GM10266 (cell line): ENCODE measurements at regions not wholly inside any gene's neighbourhood (a gene's known extent, or its start where the extent isn't known, plus 50 kb on each side); places are given as distances from the start of the nearest gene placed in this dataset.

Source experiments
- DNase-seq: peaks from one replicate; pipeline ENCODE4 v3.0.0; 2012; ENCODE audit errors: extremely low spot score
- TF ChIP-seq, protein P1 (sequence below): IDR thresholded peaks from 2 replicates; pipeline ENCODE4 v1.5.1; 2012; ENCODE audit warnings: mild to moderate bottlenecking, low read depth; ENCODE audit not compliant: control insufficient read depth, insufficient read depth; ENCODE audit errors: missing control alignments

DNA sequence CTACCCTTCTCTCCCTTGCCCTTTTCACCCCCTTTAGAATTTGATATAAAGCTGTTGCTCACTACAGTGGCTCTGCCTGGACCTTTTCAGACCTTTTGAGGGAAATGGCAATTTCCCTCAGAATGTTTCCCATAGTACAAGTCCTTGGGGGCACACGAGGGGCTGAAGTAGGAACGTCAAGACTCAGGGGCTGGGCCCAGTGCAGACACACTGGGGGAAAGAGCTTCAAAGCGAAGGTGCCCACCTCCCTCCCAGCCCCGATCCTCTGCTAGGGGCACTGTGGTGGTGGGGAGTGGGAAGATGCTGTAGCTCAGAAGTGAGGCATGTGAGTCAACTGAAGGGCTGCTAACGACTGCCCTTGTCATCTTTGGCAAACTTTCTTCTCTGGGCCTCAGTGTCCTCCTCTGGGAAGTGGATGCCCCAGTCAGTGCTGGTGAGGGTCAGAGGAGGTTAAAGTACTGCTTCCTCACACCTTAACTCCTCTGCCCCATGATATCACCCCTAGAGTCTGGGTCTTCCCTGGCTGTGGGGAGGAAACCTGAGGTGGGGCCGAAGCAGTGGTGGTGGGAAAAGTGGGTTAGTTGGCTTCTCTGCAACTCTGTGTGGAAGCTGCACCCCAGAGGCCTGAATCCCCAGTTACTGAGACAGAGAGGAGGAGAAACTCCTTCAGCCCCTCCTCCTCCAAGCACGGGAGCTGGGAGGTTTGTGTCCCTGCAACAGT is 425.3 kb upstream of the B3GAT1 start:
- no peak for DNase-seq
- TF ChIP-seq, protein P1, sequence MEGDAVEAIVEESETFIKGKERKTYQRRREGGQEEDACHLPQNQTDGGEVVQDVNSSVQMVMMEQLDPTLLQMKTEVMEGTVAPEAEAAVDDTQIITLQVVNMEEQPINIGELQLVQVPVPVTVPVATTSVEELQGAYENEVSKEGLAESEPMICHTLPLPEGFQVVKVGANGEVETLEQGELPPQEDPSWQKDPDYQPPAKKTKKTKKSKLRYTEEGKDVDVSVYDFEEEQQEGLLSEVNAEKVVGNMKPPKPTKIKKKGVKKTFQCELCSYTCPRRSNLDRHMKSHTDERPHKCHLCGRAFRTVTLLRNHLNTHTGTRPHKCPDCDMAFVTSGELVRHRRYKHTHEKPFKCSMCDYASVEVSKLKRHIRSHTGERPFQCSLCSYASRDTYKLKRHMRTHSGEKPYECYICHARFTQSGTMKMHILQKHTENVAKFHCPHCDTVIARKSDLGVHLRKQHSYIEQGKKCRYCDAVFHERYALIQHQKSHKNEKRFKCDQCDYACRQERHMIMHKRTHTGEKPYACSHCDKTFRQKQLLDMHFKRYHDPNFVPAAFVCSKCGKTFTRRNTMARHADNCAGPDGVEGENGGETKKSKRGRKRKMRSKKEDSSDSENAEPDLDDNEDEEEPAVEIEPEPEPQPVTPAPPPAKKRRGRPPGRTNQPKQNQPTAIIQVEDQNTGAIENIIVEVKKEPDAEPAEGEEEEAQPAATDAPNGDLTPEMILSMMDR = no peak

- no peak for DNase-seq
- TF ChIP-seq, protein P1 = no peak
Observed at GRCh38 chr11:134836561-134836960, 424.5 kb upstream of the B3GAT1 start.

DNA sequence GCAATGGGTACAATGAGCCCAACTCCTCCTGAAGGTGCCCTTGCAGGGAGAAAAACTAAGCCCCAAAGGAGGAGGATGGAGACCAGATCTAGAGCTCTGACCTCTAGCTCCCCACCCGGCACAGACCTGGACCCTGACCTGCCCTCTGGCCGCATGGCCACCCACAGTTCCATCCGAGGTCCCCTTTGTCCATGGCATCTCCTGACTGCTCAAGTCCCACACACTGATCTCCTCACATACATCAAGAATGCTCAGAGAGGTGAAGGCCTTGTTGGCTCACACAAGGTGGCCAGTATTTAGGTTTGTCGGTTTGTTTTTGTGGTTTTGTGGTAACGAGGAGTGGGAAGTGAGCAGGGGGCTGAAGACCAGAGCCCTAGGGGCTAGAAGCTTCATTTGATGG is 423.5 kb upstream of the B3GAT1 start:
- DNase-seq = no peak
- TF ChIP-seq, protein P1 = no peak

- no peak for DNase-seq
- TF ChIP-seq, protein P1 = no peak
Observed at GRCh38 chr11:134830312-134830711, 418.3 kb upstream of the B3GAT1 start.

GRCh38 chr11:134823970-134824369 is 411.9 kb upstream of the B3GAT1 start:
- DNase-seq = no peak
- TF ChIP-seq, protein P1 = no peak

GRCh38 chr11:134822897-134823296 is 410.9 kb upstream of the B3GAT1 start:
- TF ChIP-seq, protein P1 = no peak
- no peak for DNase-seq

GRCh38 chr11:134821422-134821821 is 409.4 kb upstream of the B3GAT1 start:
- no peak for DNase-seq
- TF ChIP-seq, protein P1 = no peak
